ENCODE measurements at regions not wholly inside any gene's neighbourhood (a gene's known extent, or its start where the extent isn't known, plus 50 kb on each side); places are given as distances from the start of the nearest gene placed in this dataset.

GRCh38 chr7:26011039-26011696 is 140.8 kb upstream of the NFE2L3 start:
- TF ChIP-seq CTCF (conservative IDR thresholded peaks at IDR 0.05 in 1 of 2, IDR thresholded peaks at IDR 0.05 in 1 of 2; ENCODE audit: extremely low read depth in 1 of 2, insufficient read depth in 1 of 2, low read depth in 1 of 2, low read length in 2 of 2), result no peak
- no peak for TF ChIP-seq EZH2 (IDR thresholded peaks at IDR 0.05; ENCODE audit: borderline replicate concordance, low read length)
